KOPT-K1 (cell line): ENCODE measurements at regions not wholly inside any gene's neighbourhood (a gene's known extent, or its start where the extent isn't known, plus 50 kb on each side); places are given as distances from the start of the nearest gene placed in this dataset.

Experiments
- H3K27ac ChIP-seq: fragments of 200-600 bp; sonication (generic); 2 replicates; pipeline ENCODE4 v1.5.1; 2016; ENCODE audit warnings: antibody characterized with exemption, mild to moderate bottlenecking, low read depth, low read length; ENCODE audit not compliant: poor library complexity, severe bottlenecking
- H3K36me3 ChIP-seq: fragments of 200-600 bp; sonication (generic); 2 replicates; pipeline ENCODE4 v1.5.1; 2017; ENCODE audit warnings: antibody characterized with exemption, mild to moderate bottlenecking, low read length, moderate library complexity; ENCODE audit not compliant: insufficient read depth
- H3K9me3 ChIP-seq: fragments of 200-600 bp; sonication (generic); 2 replicates; pipeline ENCODE4 v1.5.1; 2017; ENCODE audit warnings: antibody characterized with exemption, low read length, mild to moderate bottlenecking; ENCODE audit not compliant: insufficient read depth, poor library complexity, severe bottlenecking

DNA sequence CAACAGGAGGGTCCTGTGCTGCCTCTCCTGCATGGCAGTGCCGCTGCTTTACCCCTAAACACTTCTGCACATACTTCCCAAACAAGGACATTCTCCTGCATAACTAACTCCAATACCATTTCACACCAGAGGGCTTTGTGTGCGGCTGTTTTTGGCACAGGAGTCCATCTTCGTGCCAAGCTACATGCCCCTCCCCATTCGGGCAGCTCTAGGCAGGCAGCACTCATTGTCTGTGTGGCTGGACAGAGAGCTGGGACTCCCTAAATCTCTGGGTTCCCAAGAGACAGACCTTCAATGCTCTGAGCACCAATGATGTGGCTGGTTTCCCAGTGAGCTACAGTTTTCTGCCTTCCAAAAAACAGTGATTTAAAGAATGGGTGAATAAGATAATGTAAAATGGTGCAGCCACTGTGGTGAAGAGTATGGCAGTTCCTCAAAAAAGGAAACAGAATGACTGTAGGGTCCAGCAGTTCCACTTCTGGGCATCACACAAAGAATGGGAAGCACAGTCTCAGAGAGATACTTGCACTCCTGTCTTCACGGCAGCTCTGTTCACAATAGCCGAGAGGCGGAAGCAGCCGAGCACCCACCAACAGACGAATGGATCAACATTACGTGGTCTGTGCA is 80.3 kb upstream of the DUSP22 start:
- peaks cover 18% of the 10 kb centered on the region for H3K9me3 ChIP-seq
- H3K27ac ChIP-seq: no peak overlapping the region
- H3K36me3 ChIP-seq: no peaks in the 10 kb centered on the region

DNA sequence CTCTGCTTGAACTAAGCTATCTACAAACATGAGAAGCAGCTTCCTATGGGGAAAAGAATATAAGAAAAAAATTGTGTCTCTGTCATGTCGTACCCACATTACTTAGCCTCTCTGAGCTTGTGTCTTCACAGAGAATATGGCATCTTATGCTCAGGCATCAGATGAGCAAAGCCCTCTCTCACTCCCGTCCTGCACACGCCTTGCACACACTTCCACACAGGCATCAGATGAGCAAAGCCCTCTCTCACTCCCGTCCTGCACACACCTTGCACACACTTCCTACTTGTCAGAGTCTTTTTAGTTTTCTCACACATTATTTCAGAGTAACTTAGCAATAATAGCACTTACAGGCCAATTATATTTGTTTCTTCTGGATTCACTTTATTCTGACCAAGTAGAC is 79.0 kb upstream of the DUSP22 start:
- Histone ChIP-seq H3K36me3 (no peaks in the 10 kb centered on the region), H3K27ac (no peak overlapping the region), H3K9me3 (peaks cover 18% of the 10 kb centered on the region)

DNA sequence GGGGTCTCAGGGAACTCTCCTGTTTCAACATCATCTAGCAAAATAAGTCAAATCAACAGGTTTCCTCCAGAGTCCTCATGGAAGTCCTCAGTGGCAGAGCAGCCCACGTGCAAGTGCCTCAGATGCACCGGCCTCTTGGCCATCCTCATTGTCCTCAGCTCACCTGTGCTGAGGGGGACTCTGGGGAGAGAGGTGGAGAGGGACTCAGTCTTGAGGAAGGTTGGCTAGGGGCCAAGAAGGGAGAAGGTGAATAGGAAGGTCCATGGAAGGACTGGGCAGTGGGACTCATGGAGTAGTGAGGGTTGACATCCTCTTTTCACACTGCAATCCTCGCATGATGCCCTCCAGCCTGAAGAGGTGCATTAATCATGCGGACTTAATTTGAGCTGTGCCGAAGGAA is 77.9 kb upstream of the DUSP22 start:
- Histone ChIP-seq H3K9me3 (peaks cover 18% of the 10 kb centered on the region), H3K27ac (no peak overlapping the region), H3K36me3 (no peaks in the 10 kb centered on the region)

DNA sequence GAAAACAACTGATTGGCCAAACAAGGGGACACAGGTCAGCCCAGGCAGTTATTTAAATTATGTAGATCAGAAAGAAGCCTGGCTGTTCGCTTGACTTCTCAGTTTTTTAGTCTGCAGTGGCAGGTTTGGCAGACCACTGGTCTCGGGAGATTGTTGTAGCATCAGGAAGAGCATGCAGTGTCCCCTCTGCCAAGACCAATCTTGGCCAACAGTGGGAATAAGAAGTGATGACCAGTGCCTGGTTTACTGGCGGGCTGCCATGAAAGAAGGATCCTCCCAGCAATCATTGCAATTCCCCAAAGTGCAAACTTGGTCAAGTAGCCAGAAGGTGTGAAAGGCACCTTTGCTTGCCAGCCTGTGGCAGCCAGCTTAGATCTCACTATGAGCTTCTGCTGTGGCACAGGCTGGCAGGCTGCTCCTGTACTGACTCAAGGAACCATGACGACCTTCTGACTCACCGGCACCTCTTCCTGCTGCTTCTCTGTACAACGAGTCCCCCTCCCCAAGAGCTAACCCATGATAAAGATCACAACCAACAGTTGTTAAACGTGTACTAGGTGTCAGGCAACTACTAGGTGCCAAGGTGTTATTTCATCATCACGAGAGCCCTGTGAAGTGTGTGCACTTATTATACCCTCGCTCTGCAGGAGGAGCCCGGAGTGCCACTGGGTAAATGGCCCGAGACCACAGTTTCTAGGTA is 76.8 kb upstream of the DUSP22 start:
- Histone ChIP-seq H3K36me3 (no peaks in the 10 kb centered on the region), H3K9me3 (peaks cover 18% of the 10 kb centered on the region), H3K27ac (no peak overlapping the region)

DNA sequence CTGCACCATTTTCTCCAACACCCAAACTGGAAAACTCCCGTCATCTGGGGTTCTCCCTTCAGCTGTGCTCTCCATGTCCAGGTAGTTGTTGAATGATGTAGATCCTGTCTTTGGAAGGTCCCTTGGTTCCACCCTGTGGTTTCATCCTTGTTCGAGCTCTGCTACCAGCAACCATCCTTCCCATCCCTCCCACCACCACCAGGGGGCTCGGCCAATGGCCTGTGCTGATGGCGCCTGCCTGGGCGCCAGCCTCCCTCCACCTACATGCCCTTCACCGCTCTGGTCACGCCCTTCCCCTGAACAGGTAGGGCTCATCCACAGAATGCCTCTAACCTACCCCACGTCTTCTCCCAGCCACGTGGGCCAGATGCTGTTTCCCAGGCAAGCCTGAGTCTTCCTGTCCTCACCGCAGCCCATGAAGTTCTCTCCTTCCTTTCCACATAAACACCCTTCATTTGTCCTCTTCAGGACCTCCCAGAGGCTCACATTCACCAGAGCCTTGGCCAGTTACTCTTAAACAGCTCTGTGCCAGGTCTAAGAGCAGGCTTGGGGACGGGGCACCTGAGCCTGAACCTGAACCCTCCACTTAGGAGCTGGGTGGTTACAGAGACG is 75.1 kb upstream of the DUSP22 start:
- Histone ChIP-seq H3K27ac (no peak overlapping the region), H3K9me3 (peaks cover 18% of the 10 kb centered on the region), H3K36me3 (no peaks in the 10 kb centered on the region)

DNA sequence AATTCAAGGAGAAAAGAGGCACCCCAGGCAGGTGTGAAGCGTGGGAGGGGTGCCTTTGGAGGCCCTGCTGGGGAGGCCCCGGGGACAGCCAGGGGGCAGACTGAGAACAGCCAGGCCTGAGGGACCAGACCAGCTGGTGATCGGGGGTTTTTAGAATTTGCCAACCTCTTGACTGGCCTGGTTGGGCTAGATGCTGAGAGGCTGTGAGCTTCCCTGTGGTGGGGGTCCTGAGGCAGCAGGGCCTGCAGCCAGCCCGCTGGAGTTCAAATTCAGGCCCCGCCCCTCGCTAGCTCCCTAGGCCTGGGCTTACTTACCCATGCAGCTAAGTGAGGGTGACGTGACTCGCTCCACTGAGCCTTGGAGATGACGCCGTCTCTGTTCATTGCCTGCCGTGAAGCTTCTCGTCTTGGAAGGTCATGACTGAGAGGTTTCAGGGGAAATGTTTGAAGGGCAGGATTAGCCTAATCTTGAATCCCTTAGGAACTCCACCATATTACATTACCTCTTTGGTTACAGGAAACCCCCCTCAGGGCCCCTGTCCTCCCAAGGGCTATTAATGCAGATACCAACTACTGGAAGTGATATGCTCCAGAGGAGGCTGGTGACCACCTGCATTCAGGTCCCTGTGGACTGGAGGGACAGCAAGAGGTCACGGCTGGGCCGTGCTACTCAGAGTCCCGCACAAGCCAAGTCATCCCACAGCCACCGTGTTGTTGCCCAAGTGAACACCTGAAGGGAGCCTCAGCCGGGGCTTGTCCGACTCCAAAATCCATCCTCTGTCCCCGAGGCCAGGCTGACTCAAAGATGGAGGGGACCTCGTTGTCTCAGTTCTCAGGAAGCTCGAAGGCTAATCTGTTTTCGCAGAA is 73.9 kb upstream of the DUSP22 start:
- no peak overlapping the region for H3K27ac ChIP-seq
- H3K9me3 ChIP-seq: peaks cover 15% of the 10 kb centered on the region
- no peaks in the 10 kb centered on the region for H3K36me3 ChIP-seq

DNA sequence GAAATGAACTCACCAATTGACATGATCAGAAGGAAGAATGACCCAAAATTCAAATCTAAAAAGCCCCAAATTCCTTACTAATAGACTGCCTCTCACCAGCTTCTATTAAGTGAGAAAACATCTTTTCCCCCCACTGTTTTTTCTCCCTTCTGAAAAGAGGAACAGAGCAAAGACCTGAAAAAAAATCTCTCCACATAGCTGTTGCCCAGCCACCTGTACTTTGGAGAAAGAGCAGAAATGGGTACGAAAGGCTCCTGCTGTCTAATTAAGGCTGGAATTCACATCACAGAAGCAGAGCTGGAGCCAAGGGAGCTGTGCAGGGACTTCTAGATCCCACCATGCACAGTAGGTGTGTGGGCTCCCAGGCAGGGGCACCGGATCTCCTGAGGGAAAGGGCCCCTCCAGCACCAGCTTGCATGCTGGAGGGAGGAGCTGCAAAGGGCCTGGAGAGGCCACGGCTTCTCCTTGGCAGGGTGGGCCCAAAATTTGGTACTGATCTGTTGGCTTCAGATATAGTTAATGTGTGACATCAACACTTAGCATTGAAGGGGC is 73.2 kb upstream of the DUSP22 start:
- Histone ChIP-seq H3K27ac (no peak overlapping the region), H3K9me3 (peaks cover 8% of the 10 kb centered on the region), H3K36me3 (no peaks in the 10 kb centered on the region)

DNA sequence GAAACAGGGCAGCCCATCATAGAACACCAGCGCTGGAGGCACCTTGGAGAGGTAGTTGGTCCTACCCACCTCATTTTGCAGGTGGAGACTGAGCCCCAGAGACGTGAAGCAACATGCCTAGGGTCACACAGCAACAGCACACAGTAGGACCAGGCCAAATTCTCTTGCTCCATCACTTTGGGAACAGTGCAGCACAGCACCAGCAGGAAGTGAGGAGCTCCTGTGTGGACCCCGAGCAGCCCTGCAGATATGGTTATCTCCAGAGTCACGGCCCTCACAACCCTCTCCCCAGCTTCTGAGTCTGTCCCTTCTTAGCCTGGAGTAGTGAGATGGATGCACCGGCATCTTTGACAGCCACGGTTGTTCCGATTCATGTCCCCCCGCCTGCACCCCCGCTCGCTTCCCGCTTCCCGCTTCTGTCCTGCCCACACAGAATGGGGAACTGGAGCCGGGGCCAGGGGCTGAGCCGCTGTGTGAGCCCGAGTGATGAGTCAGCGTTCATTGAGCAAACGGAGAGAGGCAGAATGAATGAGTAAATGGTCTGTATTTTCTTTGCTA is 72.6 kb upstream of the DUSP22 start:
- Histone ChIP-seq H3K9me3 (peaks cover 2% of the 10 kb centered on the region), H3K36me3 (no peaks in the 10 kb centered on the region), H3K27ac (no peak overlapping the region)

DNA sequence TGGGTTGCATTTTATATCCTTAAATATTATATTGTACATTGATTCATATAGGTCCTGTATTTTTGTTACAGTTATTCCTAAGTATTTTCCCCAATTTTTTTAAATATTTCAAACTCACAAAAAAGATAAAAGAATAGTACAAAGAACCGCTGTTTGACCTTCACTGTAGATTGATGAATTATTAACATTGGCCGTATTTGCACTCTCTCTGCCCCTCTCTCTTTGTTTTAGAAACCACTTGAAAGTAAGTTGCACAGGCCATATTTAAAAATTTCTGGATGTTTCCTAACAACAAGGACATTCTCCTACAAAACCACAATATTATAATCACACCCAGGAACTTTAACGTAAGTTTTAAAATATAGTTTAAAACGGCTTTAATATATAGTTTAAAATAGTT is 72.0 kb upstream of the DUSP22 start:
- Histone ChIP-seq H3K9me3 (no peaks in the 10 kb centered on the region), H3K36me3 (no peaks in the 10 kb centered on the region), H3K27ac (no peak overlapping the region)

DNA sequence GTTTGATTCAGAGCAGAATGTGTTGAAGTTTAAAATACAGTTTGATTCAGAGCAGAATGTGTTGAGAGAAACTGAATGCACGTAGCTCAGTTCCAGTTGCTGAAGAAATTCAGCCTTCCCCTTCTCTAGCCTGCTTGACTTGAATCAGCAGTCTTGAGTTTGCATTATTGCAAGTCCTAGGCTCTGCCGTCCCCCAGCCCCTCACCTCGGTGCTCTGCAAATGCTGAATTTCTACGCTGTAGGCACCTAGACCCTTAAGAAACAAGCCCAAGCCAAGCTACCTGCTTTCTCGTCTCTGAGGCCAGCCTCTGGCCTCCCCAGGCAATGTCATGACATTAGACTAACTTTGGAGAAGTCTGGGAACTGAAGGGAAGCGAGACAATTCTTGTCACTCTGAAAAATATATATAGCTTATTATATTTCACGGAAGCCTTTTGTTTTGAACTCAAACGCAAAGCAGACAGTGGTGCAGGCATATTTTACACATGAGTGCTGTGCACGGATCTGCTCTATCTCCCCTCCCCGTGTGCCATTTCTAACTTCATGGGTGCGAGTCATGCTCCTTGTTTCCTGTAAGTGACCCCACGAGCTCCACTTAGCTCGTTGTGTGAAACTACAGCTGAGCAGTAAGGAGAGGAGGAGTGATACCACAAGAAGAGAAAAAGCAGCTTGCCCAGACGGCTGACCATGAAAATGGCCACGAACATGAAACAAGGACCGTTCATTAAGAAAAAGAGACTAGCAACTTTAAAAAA is 71.4 kb upstream of the DUSP22 start:
- H3K27ac ChIP-seq: no peak overlapping the region
- H3K9me3 ChIP-seq: no peaks in the 10 kb centered on the region
- no peaks in the 10 kb centered on the region for H3K36me3 ChIP-seq

DNA sequence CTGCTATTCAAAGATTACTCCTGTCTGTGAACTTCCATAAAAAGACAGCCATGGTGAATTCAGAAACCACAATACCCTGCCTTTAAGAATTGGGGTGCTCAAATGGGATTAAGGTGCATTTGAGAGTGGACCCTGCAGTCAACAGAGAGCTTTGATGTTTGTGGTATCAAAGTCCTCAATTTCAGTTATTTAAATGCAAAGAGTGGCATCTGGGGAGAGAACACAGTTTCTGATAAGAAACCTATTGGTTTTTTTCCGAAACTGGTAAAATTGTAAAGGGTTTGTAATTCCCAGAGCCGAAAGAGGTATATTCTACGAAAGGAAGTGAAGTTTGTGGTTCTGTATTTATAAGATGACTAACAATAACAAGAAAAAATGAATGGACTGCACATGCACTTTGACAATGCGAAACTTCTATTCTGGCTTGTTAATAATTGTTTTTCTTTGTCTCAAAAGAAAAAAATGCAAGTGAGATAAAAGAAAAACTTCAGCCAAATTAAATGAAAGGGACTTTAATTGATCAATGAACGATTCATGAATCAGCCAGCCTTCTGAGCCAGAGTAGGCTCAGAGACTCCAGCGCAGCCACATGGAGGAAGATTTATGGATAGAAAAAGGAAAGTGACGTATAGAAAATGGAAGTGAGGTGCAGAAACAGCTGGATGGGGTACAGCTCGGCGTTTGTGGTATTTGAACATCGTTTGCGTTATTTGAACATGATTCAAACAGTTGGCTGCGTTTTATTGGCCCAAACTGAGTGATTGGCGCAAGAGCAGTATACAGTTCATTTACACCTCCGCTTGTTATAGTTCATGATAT is 70.5 kb upstream of the DUSP22 start:
- H3K27ac ChIP-seq: no peak overlapping the region
- no peaks in the 10 kb centered on the region for H3K36me3 ChIP-seq
- no peaks in the 10 kb centered on the region for H3K9me3 ChIP-seq

DNA sequence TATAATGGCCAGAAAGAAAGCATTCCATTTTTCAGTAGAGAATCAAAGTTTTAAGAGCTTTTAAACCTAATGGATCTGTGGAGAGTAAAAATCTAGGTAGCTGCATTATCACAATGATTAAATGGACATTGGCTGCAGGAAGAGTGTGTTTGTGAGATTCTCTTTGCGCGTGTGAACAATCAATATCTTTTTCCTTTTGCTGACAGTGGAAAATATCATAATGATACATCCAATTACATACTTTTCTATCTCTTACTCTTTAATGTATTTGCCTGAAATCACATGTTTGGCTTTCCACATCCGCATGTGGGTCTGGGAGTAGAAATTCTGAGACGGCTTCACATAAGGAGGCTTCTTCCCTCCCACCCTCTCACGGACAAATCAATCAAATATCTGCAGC is 69.8 kb upstream of the DUSP22 start:
- Histone ChIP-seq H3K36me3 (no peaks in the 10 kb centered on the region), H3K9me3 (no peaks in the 10 kb centered on the region), H3K27ac (no peak overlapping the region)

DNA sequence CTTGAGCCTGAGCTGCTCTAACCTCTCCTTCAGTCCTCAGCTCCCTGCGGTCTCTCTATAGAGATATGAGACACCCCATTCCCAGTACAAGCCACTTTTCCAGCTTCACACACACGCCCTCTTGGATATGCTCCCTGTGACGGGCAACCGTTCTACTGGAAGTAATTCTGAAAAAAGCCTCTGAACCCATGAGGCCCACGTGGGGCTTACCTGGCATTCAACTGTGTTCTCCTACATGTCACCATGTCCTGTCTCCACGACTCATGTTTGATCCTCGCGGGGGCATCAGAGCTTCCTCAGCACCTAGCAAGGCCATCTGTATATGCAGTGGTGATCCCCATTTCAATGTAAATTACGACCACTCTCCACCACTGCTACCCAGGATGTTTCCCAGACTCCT is 69.2 kb upstream of the DUSP22 start:
- Histone ChIP-seq H3K9me3 (no peaks in the 10 kb centered on the region), H3K27ac (no peak overlapping the region), H3K36me3 (no peaks in the 10 kb centered on the region)
